Uterus (tissue), 3 donors: ENCODE measurements at regions not wholly inside any gene's neighbourhood (a gene's known extent, or its start where the extent isn't known, plus 50 kb on each side); places are given as distances from the start of the nearest gene placed in this dataset.

Experiments
- DNase-seq, 2 donors: peaks; one replicate each; pipeline ENCODE4 v3.0.0-alpha.2; 2019 to 2020
- H3K27ac ChIP-seq, 2 donors: fragments of 200-600 bp; sonication (generic); 1 replicate in 1 of 2; 2 replicates in 1 of 2; pipeline ENCODE4 v1.5.1; 2016 to 2018
- H3K27me3 ChIP-seq, 2 donors: fragments of 200-600 bp; sonication (generic); one replicate each; pipeline ENCODE4 v1.5.1; 2018 to 2019; ENCODE audit warnings: control low read depth in 1 of 2
- H3K36me3 ChIP-seq, 2 donors: fragments of 200-600 bp; sonication (generic); one replicate each; pipeline ENCODE4 v1.5.1; 2019; ENCODE audit warnings: control low read depth in 1 of 2
- H3K4me1 ChIP-seq, 2 donors: fragments of 200-600 bp; sonication (generic); one replicate each; pipeline ENCODE4 v1.5.1; 2018 to 2019; ENCODE audit warnings: control low read depth in 1 of 2
- H3K4me3 ChIP-seq, 2 donors: fragments of 200-600 bp; sonication (generic); 1 replicate in 1 of 2; 2 replicates in 1 of 2; pipeline ENCODE4 v1.5.1; 2018 to 2019; ENCODE audit warnings: mild to moderate bottlenecking in 1 of 2
- H3K9me3 ChIP-seq, 2 donors: fragments of 200-600 bp; sonication (generic); one replicate each; pipeline ENCODE4 v1.5.1; 2019; ENCODE audit warnings: control low read depth in 1 of 2
- CTCF ChIP-seq, 4 experiments: fragments of 200-600 bp in 2 of 4; fragments of 450-650 bp in 2 of 4; sonication (generic) in 2 of 4; IDR thresholded peaks; one replicate each; pipeline ENCODE4 v1.5.1; 2016 to 2019; ENCODE audit warnings: antibody characterized with exemption in 4 of 4, mild to moderate bottlenecking in 2 of 4, moderate library complexity in 1 of 4
- POLR2A ChIP-seq, 2 donors: fragments of 450-650 bp; IDR thresholded peaks; one replicate each; pipeline ENCODE4 v1.6.1; 2016; ENCODE audit warnings: antibody characterized with exemption in 2 of 2, mild to moderate bottlenecking in 1 of 2, moderate library complexity in 1 of 2
- intact Hi-C: fragments of 100-400 bp; cut with DNase I; formaldehyde crosslinking; loops from one replicate; pipeline ENCODE4 v1.15.1; 2023; ENCODE audit warnings: low total_unique reads
- donor health status: DM: yes; HTN: yes; CAD: no.

GRCh38 chr17:83148317-83149028 lies 69.1 kb downstream of the METRNL start:
- Histone ChIP-seq H3K27me3 (no peaks in the 10 kb centered on the region), H3K9me3 (no peaks in the 10 kb centered on the region), H3K27ac (no peak overlapping the region), H3K4me3 (no peak overlapping the region), H3K4me1 (peaks cover 0 to 5% of the 10 kb centered on the region in 2 donors), H3K36me3 (no peaks in the 10 kb centered on the region)
- TF ChIP-seq CTCF (IDR thresholded peaks at IDR 0.05) (no peak), POLR2A (IDR thresholded peaks at IDR 0.05) (no peak)
- intact Hi-C loops, result no loop called here
- DNase-seq, result no peak

GRCh38 chr17:83149029-83149725 lies 69.8 kb downstream of the METRNL start:
- Histone ChIP-seq H3K4me1 (peaks cover 0 to 5% of the 10 kb centered on the region in 2 donors), H3K27me3 (no peaks in the 10 kb centered on the region), H3K9me3 (no peaks in the 10 kb centered on the region), H3K36me3 (no peaks in the 10 kb centered on the region), H3K4me3 (no peak overlapping the region), H3K27ac (no peak overlapping the region)
- DNase-seq, result no peak
- intact Hi-C loops, result no loop called here
- TF ChIP-seq POLR2A (IDR thresholded peaks at IDR 0.05) (no peak), CTCF (IDR thresholded peaks at IDR 0.05) (no peak)

GRCh38 chr17:83149761-83150251 lies 70.4 kb downstream of the METRNL start:
- Histone ChIP-seq H3K27ac (no peak overlapping the region), H3K27me3 (no peaks in the 10 kb centered on the region), H3K36me3 (no peaks in the 10 kb centered on the region), H3K4me1 (no peaks in the 10 kb centered on the region), H3K4me3 (no peak overlapping the region), H3K9me3 (no peaks in the 10 kb centered on the region)
- DNase-seq, result no peak
- TF ChIP-seq POLR2A (IDR thresholded peaks at IDR 0.05) (no peak), CTCF (IDR thresholded peaks at IDR 0.05) (no peak)
- intact Hi-C loops, result no loop called here

GRCh38 chr17:83150369-83151055 lies 71.1 kb downstream of the METRNL start:
- no peak for TF ChIP-seq CTCF (IDR thresholded peaks at IDR 0.05)
- no peak for TF ChIP-seq POLR2A (IDR thresholded peaks at IDR 0.05)
- no peaks in the 10 kb centered on the region for H3K27me3 ChIP-seq
- DNase-seq, result no peak
- intact Hi-C loops, result no loop called here
- no peak overlapping the region for H3K4me3 ChIP-seq
- H3K9me3 ChIP-seq, result no peaks in the 10 kb centered on the region
- H3K4me1 ChIP-seq, result no peaks in the 10 kb centered on the region
- H3K36me3 ChIP-seq, result no peaks in the 10 kb centered on the region
- no peak overlapping the region for H3K27ac ChIP-seq

GRCh38 chr17:83151056-83151441 lies 71.6 kb downstream of the METRNL start:
- H3K4me3 ChIP-seq, result no peak overlapping the region
- no peaks in the 10 kb centered on the region for H3K9me3 ChIP-seq
- no peaks in the 10 kb centered on the region for H3K4me1 ChIP-seq
- intact Hi-C loops, result no loop called here
- DNase-seq, result no peak
- no peaks in the 10 kb centered on the region for H3K27me3 ChIP-seq
- no peak overlapping the region for H3K27ac ChIP-seq
- no peaks in the 10 kb centered on the region for H3K36me3 ChIP-seq
- TF ChIP-seq CTCF (IDR thresholded peaks at IDR 0.05), result no peak
- no peak for TF ChIP-seq POLR2A (IDR thresholded peaks at IDR 0.05)
